Astrocyte (in vitro differentiated cells and primary cell): ENCODE measurements at regions not wholly inside any gene's neighbourhood (a gene's known extent, or its start where the extent isn't known, plus 50 kb on each side); places are given as distances from the start of the nearest gene placed in this dataset.

ENCODE experiments used
- EZH2 ChIP-seq: IDR thresholded peaks from 2 replicates; pipeline ENCODE4 v1.6.1; 2012; ENCODE audit warnings: mild to moderate bottlenecking, low read length, inconsistent platforms; ENCODE audit not compliant: insufficient read depth
- TF ChIP-seq, protein P1 (sequence below): IDR thresholded peaks from 2 replicates; pipeline ENCODE4 v1.5.1; 2011; ENCODE audit warnings: low read depth, mild to moderate bottlenecking, inconsistent platforms, low read length, moderate library complexity; ENCODE audit not compliant: insufficient read depth

DNA sequence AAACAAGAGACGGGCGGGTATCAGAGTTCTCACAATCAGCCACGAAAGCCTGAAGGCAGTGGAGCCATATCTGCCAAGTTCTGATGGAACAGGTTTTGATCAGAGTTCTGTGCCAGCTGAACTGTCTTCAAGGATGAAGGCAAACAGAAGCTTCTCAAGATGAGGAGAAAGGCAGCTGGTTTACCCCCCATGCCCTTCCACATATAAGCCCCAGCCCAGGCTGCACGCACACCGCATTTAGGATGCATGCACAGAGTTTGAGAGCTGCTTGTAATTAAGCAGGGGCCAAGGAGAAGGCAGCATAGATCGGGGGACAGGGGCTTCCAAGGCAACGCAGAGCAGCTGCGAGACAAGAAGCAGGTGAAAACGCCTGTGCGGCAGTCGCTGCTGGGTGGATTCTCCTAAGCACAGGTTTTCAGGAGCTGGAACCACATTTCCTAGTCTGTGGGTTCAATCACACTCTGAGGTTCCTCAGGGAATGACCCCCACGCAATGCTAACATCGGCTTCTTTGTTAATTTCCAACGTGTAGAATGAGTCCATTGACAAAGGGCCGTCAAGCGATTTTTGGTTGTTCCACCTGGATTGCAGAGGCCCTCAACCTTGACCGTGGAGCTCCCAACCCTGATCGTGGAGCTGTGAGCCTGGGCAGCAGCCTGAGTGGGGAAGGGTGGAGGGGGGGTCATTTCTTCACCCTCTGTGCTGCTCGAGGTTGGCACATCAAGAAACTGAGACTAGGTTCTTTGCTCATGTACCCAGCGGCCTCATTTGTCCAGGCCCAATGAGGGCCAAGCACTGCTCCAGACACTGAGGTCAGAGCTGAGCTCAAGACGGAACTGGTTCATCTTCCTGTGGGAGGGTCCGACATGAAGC lies 81.7 kb upstream of the SHISAL1 start:
- TF ChIP-seq, protein P1, sequence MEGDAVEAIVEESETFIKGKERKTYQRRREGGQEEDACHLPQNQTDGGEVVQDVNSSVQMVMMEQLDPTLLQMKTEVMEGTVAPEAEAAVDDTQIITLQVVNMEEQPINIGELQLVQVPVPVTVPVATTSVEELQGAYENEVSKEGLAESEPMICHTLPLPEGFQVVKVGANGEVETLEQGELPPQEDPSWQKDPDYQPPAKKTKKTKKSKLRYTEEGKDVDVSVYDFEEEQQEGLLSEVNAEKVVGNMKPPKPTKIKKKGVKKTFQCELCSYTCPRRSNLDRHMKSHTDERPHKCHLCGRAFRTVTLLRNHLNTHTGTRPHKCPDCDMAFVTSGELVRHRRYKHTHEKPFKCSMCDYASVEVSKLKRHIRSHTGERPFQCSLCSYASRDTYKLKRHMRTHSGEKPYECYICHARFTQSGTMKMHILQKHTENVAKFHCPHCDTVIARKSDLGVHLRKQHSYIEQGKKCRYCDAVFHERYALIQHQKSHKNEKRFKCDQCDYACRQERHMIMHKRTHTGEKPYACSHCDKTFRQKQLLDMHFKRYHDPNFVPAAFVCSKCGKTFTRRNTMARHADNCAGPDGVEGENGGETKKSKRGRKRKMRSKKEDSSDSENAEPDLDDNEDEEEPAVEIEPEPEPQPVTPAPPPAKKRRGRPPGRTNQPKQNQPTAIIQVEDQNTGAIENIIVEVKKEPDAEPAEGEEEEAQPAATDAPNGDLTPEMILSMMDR: no peak
- TF ChIP-seq EZH2: no peak
